ENCODE measurements at regions not wholly inside any gene's neighbourhood (a gene's known extent, or its start where the extent isn't known, plus 50 kb on each side); places are given as distances from the start of the nearest gene placed in this dataset.

- TF ChIP-seq POLR2A (IDR thresholded peaks at IDR 0.05): no peak
- no peak for TF ChIP-seq CTCF (IDR thresholded peaks at IDR 0.05)
These were observed 169.2 kb upstream of the MYCN start for GRCh38 chr2:15771124-15771523.

All from thyroid gland (tissue), 4 donors.